ENCODE measurements at regions not wholly inside any gene's neighbourhood (a gene's known extent, or its start where the extent isn't known, plus 50 kb on each side); places are given as distances from the start of the nearest gene placed in this dataset.
A peak's percentile ranks its signal among the peaks of the same experiment; 100 is the strongest.

GRCh38 chrX:148135738-148136137, 154.6 kb downstream of the FMR1NB start:
- DNase-seq (ENCODE audit: low read depth in 2 of 2) = peak; percentile 20 to 37
- H3K4me3 ChIP-seq (replicated peaks in 1 of 2; ENCODE audit: low read depth in 2 of 2, low read length in 2 of 2) = no peak overlapping the region
- TF ChIP-seq, protein P1, sequence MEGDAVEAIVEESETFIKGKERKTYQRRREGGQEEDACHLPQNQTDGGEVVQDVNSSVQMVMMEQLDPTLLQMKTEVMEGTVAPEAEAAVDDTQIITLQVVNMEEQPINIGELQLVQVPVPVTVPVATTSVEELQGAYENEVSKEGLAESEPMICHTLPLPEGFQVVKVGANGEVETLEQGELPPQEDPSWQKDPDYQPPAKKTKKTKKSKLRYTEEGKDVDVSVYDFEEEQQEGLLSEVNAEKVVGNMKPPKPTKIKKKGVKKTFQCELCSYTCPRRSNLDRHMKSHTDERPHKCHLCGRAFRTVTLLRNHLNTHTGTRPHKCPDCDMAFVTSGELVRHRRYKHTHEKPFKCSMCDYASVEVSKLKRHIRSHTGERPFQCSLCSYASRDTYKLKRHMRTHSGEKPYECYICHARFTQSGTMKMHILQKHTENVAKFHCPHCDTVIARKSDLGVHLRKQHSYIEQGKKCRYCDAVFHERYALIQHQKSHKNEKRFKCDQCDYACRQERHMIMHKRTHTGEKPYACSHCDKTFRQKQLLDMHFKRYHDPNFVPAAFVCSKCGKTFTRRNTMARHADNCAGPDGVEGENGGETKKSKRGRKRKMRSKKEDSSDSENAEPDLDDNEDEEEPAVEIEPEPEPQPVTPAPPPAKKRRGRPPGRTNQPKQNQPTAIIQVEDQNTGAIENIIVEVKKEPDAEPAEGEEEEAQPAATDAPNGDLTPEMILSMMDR (IDR thresholded peaks at IDR 0.05; ENCODE audit: low read depth, low read length) = no peak

DNA sequence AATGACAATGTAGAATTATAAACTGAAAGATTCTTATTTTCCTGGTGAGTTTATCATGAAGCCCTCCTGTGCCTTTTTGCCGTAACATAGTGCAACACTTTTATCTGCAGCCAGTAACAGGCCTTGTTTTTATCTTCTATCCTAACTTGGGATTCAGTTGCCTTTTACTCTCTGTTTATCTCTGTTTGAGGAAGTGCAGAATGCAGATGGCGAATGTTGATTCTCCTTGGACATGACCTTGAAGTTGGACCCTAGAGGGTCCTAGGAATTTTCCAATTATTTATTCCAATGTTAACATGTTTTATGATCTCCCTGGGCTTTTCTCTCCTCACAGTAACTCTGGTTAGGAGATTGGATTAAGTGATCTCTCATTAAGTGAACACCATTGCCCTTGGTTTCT, 165.0 kb downstream of the FMR1NB start:
- no peak overlapping the region for H3K4me3 ChIP-seq (replicated peaks in 1 of 2; ENCODE audit: low read depth in 2 of 2, low read length in 2 of 2)
- no peak for DNase-seq (ENCODE audit: low read depth in 2 of 2)

GRCh38 chrX:148156986-148157385, 175.8 kb downstream of the FMR1NB start:
- no peak overlapping the region for H3K4me3 ChIP-seq (replicated peaks in 1 of 2; ENCODE audit: low read depth in 2 of 2, low read length in 2 of 2)
- DNase-seq (ENCODE audit: low read depth in 2 of 2) = no peak
- TF ChIP-seq, protein P1 (IDR thresholded peaks at IDR 0.05; ENCODE audit: low read depth, low read length) = no peak

More for the DNA sequence above, 165.0 kb downstream of the FMR1NB start:
- TF ChIP-seq, protein P1 (IDR thresholded peaks at IDR 0.05; ENCODE audit: low read depth, low read length) = no peak

DNA sequence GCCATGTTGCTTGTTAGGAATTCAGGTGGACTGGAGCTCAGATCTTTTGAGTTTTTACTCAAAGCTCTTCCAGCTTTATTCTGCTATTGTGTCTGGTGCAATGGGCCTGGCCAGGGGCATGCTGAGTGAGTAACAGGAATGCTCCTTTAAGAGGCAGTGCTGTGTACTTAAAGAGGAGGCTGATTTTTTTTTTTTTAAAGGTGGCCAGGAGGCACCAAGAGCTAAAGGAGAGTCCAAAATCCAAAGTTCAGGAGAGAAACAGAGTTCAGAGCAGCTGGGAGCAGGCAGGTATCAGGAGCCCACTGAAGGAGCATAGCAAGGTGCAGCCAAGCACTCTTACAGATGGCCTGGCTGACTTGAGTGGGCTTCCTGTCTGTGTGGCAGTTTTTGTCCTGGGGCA, 178.7 kb downstream of the FMR1NB start:
- no peak overlapping the region for H3K4me3 ChIP-seq (replicated peaks in 1 of 2; ENCODE audit: low read depth in 2 of 2, low read length in 2 of 2)
- no peak for DNase-seq (ENCODE audit: low read depth in 2 of 2)
- TF ChIP-seq, protein P1 (IDR thresholded peaks at IDR 0.05; ENCODE audit: low read depth, low read length) = no peak

DNA sequence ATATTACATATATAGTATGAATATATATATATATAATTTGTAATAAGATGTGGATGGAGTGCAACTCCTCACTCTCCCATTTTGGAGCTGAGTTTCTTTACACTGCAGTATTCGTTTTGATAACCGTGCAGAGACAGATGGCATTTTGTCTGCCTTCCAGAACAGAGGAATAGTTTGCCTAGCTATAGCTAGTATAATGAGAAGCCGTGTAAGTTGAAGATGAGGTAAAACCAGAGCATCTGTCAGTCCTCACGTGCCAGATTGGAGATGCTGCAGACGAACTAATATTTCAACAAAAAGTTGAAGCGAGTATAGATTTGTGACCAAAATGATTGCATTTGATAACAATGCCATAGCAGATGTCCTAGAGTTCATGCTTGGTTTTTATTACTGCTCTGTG, 180.6 kb downstream of the FMR1NB start:
- no peak overlapping the region for H3K4me3 ChIP-seq (replicated peaks in 1 of 2; ENCODE audit: low read depth in 2 of 2, low read length in 2 of 2)
- no peak for DNase-seq (ENCODE audit: low read depth in 2 of 2)
- TF ChIP-seq, protein P1 (IDR thresholded peaks at IDR 0.05; ENCODE audit: low read depth, low read length) = no peak

GRCh38 chrX:148185631-148186030, 204.5 kb downstream of the FMR1NB start:
- DNase-seq (ENCODE audit: low read depth in 2 of 2) = no peak
- H3K4me3 ChIP-seq (replicated peaks in 1 of 2; ENCODE audit: low read depth in 2 of 2, low read length in 2 of 2) = no peak overlapping the region
- TF ChIP-seq, protein P1 (IDR thresholded peaks at IDR 0.05; ENCODE audit: low read depth, low read length) = no peak

GRCh38 chrX:148192547-148192946, 211.4 kb downstream of the FMR1NB start:
- TF ChIP-seq, protein P1 (IDR thresholded peaks at IDR 0.05; ENCODE audit: low read depth, low read length) = no peak
- DNase-seq (ENCODE audit: low read depth in 2 of 2) = no peak
- H3K4me3 ChIP-seq (replicated peaks in 1 of 2; ENCODE audit: low read depth in 2 of 2, low read length in 2 of 2) = no peak overlapping the region
